Urothelium cell line (cell line): ENCODE measurements at regions not wholly inside any gene's neighbourhood (a gene's known extent, or its start where the extent isn't known, plus 50 kb on each side); places are given as distances from the start of the nearest gene placed in this dataset.
A peak's percentile ranks its signal among the peaks of the same experiment; 100 is the strongest.

ENCODE experiments used
- DNase-seq: peaks from one replicate; pipeline ENCODE4 v3.0.0; 2011; ENCODE audit warnings: low spot score, mixed read lengths
- FAIRE-seq: peaks from 2 replicates; lab custom pipeline; 2011; peaks lifted over from hg19 to GRCh38; lab: Jason Lieb, UNC

- DNase-seq (no peak), FAIRE-seq (no peak)
These were observed 533.8 kb upstream of the TMPRSS15 start for GRCh38 chr21:18937337-18937736.

GRCh38 chr21:18940791-18941190, 537.2 kb upstream of the TMPRSS15 start:
- FAIRE-seq (no peak), DNase-seq (no peak)

GRCh38 chr21:18950045-18950740, 546.6 kb upstream of the TMPRSS15 start:
- DNase-seq (no peak), FAIRE-seq (no peak)

- FAIRE-seq (peak; percentile 59), DNase-seq (peak; percentile 52)
These were observed 547.9 kb upstream of the TMPRSS15 start for GRCh38 chr21:18951271-18952038.

- FAIRE-seq (no peak), DNase-seq (no peak)
These were observed 550.9 kb upstream of the TMPRSS15 start for GRCh38 chr21:18954441-18954844.

GRCh38 chr21:18959817-18960216, 556.2 kb upstream of the TMPRSS15 start:
- FAIRE-seq (no peak), DNase-seq (no peak)

GRCh38 chr21:18960306-18960705, 556.7 kb upstream of the TMPRSS15 start:
- DNase-seq (no peak), FAIRE-seq (no peak)

GRCh38 chr21:18970416-18970815, 566.8 kb upstream of the TMPRSS15 start:
- DNase-seq (no peak), FAIRE-seq (no peak)

- DNase-seq (no peak), FAIRE-seq (no peak)
These were observed 567.4 kb upstream of the TMPRSS15 start for GRCh38 chr21:18970941-18971340.

GRCh38 chr21:18985584-18985983, 582.0 kb upstream of the TMPRSS15 start:
- DNase-seq = peak; percentile 6
- FAIRE-seq = no peak

- no peak for FAIRE-seq
- DNase-seq = no peak
These were observed 582.6 kb upstream of the TMPRSS15 start for GRCh38 chr21:18986197-18986596.

GRCh38 chr21:18987520-18988026, 584.0 kb upstream of the TMPRSS15 start:
- no peak for FAIRE-seq
- DNase-seq = no peak

- no peak for FAIRE-seq
- DNase-seq = no peak
These were observed 586.4 kb upstream of the TMPRSS15 start for GRCh38 chr21:18989953-18990495.

- DNase-seq (no peak), FAIRE-seq (no peak)
These were observed 588.3 kb upstream of the TMPRSS15 start for GRCh38 chr21:18991846-18992245.

GRCh38 chr21:19010251-19010650, 606.7 kb upstream of the TMPRSS15 start:
- FAIRE-seq (no peak), DNase-seq (no peak)

- FAIRE-seq (no peak), DNase-seq (no peak)
These were observed 607.4 kb upstream of the TMPRSS15 start for GRCh38 chr21:19010996-19011395.

GRCh38 chr21:19011451-19011850, 607.9 kb upstream of the TMPRSS15 start:
- DNase-seq (no peak), FAIRE-seq (no peak)

GRCh38 chr21:19013916-19014315, 610.3 kb upstream of the TMPRSS15 start:
- FAIRE-seq (no peak), DNase-seq (no peak)

- DNase-seq = no peak
- no peak for FAIRE-seq
These were observed 614.9 kb upstream of the TMPRSS15 start for GRCh38 chr21:19018529-19018928.

GRCh38 chr21:19022978-19023377, 619.4 kb upstream of the TMPRSS15 start:
- no peak for FAIRE-seq
- DNase-seq = no peak

- no peak for DNase-seq
- FAIRE-seq = no peak
These were observed 623.3 kb upstream of the TMPRSS15 start for GRCh38 chr21:19026911-19027310.

- DNase-seq (no peak), FAIRE-seq (no peak)
These were observed 626.2 kb upstream of the TMPRSS15 start for GRCh38 chr21:19029816-19030215.
